ENCODE measurements at regions not wholly inside any gene's neighbourhood (a gene's known extent, or its start where the extent isn't known, plus 50 kb on each side); places are given as distances from the start of the nearest gene placed in this dataset.

GRCh38 chr16:66066404-66066803 is 300.1 kb upstream of the CDH5 start:
- TF ChIP-seq, protein P1, sequence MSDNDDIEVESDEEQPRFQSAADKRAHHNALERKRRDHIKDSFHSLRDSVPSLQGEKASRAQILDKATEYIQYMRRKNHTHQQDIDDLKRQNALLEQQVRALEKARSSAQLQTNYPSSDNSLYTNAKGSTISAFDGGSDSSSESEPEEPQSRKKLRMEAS (IDR thresholded peaks at IDR 0.05): no peak
- TF ChIP-seq ZHX1 (CRISPR knock-in tag; IDR thresholded peaks at IDR 0.05; ENCODE audit: low read depth) (no peak), ZBTB14 (CRISPR knock-in tag; IDR thresholded peaks at IDR 0.05) (no peak), ATAD3A (CRISPR knock-in tag; IDR thresholded peaks at IDR 0.05) (no peak), CTCF (CRISPR knock-in tag; IDR thresholded peaks at IDR 0.05) (no peak)
